NCI-H2171 treated with DMSO at 0.1 percent for 48 hours (cell line): ENCODE measurements at regions not wholly inside any gene's neighbourhood (a gene's known extent, or its start where the extent isn't known, plus 50 kb on each side); places are given as distances from the start of the nearest gene placed in this dataset.

Source experiments
- DNase-seq: peaks from one replicate; lab custom pipeline; 2025; lab: John Stamatoyannopoulos, UW

DNA sequence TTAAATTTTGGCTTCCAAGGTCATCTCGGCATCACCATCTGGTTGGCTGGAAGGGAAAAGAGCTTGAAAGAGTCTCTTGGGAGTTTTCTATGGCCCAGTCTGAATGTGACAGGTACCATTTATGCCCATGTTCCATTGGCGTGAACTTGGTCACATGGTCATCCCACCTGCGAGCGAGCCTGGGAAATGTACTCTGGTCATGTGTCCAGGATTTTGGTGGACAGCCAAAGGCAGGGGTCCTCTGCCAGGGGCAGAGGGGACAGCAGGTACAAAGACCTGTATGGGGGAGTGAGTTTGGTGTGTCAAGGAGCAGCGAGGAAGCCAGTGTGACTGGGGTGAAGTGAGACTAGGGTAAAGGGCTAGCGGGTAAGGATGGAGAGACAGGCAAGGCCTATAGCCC is 112.6 kb downstream of the CDC5L start:
- no peak for DNase-seq

DNA sequence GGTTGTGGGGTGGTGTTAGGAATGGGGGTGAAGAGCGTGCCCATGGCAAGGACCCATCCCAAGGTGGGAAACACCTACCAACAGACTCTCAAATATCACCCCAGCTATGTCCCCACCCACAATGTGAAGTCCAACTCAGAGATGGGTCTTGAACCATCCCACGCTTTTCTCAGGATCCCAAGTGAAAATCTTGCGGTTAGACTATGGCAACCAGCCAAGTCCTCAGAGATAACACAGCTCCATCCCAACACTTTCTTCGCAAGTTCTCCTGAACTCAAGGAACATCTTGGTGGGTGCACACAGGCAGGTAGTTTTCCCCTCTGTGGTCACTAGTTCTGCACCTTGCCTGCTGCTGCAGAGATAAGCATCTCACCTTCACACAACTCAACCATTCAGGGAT is 116.0 kb downstream of the CDC5L start:
- no peak for DNase-seq

DNA sequence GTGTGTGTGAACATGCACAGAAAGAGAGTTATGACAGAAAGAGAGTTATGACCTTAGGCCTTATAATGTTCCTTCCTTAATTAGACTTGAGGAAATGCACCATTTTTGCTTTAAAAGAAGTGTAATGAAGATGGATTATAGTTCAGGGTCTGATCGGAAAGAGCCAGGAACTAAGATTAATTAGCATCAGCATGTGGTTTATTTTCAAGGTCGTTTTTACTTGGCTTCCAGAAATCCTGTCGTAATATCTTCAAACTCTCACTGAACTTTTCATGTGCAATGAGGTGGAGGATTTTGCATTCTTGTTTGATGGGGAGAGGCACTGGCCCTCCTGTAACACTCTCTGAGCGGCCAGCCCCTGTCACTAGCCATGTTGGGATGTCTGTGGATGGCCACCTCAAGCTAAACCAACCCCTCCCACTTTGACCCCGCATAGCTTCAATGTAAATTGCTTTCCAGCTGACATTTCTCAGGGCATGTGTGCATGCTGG is 116.8 kb downstream of the CDC5L start:
- no peak for DNase-seq

DNA sequence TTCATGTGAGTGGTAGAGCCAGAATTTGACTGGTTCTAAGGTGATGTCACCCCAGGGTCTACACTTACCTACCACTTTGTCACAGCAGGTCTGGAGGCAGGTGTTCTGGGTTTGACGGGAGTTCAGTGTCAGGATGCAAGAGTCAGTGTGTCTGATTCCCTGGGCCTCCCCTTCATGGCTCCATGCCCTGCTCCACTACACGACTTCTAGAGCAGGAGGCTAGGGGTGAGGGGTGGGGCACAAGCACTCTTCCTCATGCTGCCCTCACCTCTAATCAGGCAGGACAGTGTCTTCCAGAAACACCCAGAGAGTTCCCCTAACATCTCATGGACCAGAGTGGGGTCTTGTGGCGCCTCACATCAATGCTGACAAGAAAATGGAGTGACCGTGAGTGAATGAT is 118.2 kb downstream of the CDC5L start:
- no peak for DNase-seq

DNA sequence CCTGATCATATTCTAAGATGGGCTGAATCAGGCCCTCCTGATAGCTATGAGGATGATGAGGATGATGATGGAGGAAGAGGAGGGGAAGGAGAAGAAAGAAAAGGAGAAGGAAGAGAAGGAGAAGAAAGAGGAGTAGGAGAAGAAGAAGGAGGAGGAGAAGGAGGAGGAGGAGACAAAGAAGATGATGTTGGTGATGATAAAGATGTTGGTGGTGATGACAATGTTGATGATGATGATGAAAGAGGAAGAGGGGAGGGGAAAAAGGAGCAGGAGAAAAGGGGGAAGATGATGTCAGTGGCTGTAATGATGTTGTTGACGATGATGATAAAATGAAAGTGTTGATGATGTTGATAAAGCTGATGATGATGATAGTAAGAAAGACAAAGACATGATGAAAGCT is 119.5 kb downstream of the CDC5L start:
- no peak for DNase-seq

DNA sequence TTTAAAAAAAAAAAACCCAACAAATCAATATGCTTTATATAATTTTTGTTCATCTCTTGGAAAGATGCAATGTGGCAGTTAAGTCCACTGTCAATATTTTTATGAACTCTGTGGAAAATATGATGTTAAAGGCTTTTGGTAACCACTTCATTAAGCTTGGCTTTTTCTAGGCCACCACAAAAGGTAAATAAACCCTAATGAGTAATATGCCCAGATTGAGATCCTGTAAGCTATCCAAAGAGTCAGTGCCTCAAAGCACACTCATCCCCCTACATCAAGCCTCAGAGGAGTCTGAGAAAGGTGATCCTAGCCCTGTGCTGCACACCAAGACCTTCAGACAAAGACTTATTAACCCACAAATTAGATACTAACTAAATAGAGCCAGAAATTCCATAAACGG is 121.1 kb downstream of the CDC5L start:
- DNase-seq: no peak

DNA sequence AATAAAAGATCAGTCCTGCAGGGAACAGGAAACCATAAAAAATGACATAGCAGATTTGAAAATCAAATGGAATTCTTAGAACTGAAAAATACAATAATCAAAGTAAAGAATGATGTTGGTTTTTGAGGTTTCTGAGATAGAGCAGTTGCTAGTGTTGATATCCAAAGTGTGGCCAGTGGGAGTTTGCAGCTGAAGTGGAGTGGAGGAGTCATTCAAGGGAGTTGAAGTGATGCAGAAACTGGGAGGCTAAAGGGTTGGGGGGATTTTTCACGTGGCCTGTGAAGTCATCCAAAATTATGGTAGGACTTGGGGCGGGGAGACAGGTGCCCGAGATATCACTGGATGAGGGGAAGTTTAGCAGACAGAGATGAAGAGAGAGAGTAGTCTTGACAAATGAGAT is 123.6 kb downstream of the CDC5L start:
- no peak for DNase-seq

DNA sequence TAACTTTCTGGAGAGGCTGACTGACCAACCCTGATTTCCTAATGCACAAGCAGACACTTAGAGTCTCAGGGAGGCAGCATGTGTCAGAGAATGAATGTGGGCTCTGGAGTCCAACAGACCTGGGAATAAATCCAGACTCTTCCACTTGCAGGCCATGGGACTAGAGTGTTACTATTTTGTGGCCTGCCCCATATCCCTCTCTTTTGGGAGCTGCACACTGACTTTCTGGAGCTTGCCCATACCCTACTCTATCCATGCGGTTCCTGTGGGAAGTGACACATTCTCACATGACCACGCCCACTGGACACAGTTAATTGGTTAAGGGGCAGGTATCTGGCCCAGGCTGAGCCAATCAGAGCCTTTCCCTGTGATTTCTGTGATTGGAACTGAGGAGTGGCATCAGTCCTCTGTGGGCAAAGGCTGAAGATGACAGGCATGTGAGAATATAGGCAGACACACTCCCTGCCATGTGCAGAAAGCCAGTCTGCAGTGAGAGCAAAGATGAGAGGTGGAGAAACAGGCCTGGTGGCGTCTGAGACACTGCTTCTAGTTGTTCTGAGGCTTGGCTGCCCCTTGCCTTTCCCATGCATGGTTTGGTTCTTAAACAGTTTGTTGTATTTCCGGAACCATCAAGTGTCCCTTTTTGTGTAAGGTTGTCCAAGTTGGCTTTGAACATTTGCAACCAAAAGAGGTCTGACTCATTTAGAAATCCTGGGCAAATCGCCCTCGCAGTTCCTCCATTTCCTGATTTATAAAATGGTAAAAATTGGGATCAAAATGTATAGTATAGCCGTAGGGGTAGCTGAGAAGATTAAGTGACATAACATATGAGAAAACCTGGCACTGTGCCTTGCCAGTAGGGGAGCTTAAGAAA is 125.6 kb downstream of the CDC5L start:
- DNase-seq: no peak

DNA sequence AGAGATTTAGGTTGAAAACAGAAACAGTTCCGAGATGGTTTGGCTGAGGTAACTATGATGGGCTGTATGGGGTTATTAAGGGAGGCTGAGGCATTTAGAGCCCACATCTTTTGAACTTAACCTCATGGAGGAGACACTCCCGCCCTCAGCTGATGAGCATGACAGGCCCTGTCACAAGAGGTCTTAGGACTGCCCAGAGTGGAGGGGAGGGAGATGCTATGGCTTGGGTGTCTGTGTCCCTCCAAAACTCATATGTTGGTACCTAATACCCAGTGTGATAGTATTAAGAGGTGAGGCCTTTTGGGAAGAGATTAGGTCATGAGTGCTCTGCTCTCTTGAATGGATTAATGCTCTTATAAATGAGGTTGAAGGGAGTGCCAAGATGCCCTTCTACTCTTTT is 126.6 kb downstream of the CDC5L start:
- DNase-seq: no peak

DNA sequence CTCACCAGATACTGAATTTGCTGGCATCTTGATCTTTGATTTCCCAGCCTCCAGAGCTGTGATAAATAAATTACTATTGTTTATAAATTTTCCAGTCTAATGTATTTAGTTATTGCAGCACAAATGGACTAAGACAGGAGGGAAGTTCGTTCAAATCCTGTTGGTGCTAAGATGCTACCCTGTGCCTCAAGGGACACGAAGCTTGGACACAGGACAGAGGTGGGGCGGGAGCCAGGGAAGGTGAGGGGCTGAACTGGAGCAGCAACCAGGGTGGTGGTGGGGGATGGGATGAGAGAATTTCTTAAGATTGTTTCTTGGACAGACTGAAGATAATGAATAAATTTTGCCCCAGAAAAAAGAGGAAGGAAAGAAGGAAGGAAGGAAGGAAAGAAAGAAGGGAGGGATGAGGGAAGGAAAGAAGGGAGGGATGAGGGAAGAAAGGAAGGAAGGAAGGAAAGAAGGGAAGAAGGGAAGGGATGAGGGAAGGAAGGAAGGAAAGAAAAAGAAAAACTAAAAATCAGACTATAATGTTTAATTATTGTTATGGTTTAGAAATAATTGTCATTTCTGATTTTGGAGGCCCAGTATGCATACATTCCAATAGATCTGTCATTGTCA is 127.2 kb downstream of the CDC5L start:
- DNase-seq: no peak

DNA sequence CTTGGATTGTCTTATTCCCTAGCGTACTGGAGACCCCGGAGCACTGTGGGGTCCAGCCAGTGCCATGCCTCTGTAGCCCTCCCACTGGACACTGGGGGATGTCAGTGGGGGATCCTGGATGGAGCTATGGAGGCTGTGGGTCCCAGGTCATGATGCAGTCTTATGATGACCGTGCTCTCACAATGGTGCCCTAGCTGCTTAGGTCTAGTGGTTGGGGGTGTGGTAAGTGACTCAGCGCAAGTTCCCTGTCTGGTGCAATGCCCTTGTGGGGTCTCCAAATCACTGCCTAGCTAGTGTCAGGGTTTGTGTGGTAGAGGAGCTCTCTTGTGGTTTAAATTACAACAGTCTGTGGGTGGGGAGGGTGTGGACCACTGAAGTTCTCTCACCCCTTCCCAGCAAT is 135.4 kb downstream of the CDC5L start:
- DNase-seq: no peak

DNA sequence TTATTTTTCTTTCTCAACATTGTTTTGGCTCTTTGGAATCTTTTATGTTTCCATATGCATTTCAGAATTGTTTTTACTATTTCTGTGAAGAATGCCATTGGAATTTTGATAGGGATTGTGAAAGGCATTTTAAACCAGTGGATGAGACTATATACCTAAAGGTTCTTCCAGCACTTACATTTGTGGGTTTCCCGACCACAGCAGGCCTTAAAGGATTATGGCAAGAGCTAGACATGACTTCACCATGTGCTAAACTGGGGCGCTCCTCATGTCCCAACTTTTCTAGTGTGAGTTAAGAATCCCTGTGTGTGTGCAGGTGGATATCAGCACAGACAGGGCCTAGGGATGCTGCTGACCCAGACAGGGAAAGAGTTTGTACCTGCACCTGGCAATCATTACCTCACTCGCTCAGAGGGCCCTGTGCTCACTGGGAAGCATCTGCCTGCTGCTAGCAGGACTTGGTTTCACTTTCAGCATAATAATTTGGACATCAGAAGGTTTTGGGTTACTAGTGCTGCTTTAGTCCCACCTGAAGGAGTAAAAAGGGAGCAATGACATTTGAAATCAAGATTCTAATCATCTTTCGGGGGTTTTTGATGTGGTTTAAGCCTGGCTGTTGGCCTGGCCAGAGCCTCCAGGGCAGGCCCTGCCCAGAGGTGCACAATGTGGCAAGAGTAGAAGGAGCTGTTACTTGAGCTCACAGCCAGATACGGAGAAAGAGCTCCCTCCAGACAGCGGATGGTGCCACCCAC is 137.1 kb downstream of the CDC5L start:
- DNase-seq: no peak

DNA sequence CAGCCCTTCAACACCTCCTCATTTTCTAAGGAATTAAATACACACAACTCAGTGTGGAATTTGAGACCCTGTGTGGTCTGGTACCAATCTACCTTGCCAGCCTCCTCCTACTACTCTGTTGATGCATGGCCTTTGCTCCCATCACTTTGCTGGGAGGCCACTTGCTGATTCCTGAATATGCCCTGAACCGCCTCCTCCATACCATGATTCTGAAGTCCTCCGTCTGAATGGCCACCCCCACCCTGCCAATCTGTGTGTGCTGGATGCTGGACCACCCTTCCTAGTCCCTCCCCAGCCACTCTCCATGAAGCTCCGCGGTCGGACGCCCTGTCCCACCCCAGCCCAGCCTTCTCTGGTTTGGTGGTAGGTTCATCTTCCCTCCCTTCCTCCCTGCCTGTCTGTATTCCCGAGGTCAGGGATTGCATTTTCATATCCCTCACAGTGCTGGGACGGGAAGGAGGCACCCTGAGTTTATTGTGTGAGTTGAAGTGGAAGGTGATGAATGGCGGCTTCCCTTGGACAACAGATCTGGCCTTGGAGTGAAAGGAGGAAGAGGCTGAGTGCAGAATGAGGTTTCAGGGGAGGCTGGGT is 138.3 kb downstream of the CDC5L start:
- DNase-seq: no peak

DNA sequence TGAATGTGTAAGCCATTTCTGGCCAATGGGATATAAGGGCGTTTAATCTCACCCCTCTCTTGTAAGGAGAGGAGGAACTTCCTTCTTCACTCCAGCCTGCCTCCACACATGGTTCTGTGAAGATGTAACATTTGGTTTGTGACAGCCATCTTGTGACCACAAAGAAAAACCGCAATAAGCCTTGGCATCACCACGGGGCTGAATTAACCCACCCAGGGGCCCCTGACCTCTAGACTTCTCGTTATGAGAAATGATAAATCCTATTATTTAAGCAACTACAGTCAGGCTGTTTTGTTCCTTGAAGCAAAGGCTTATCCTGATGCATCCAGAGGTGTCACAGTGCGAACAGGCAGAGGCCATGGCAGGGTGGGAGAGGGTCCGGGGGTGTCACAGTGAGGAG is 139.7 kb downstream of the CDC5L start:
- DNase-seq: no peak

DNA sequence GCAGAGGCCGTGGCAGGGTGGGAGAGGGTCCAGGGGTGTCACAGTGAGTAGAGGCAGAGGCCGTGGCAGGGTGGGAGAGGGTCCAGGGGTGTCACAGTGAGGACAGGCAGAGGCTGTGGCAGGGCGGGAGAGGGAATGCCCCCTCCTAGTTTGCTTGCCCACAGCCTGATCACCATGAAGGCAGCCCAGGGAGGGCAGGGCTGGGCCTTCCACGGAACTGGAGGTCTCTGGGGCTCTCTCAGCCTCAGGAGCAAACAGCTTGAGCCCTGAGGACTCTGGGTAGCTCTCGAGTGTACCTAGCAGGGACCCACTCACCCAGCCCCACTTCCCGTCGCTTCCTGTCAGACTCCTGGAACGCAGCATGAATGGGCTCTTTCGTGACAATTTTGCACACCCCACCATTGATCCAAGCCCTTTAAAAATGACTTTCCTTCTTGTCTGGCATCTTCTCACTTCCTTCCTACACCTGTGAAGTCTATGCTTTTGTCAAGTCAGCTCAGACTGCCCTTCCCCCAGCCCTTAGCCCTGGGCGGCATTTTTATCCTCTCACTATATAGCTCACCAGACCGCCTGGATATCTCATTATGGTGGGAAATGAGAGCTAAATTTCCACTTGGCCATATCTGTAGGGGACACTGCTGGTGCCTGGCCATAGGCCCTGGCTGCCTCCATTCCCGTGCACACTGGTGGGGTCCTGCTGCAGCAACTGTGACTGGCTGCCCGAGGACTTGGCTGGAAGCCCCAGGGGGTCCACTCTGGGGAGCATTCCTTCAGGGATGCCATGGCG is 140.3 kb downstream of the CDC5L start:
- no peak for DNase-seq

DNA sequence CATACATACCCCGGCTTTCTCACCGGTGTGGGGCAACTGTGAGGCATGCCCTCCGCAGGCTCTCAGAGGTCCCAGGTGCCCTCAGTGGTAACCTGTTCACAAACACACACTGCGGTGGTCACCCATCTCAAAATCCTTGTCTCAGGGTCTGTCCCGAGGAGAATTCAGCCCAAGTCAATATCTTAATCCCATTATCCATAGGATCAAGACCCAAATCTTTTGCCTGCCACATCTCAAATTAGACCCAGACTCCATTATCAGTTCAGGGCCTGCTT is 140.8 kb downstream of the CDC5L start:
- DNase-seq: no peak

DNA sequence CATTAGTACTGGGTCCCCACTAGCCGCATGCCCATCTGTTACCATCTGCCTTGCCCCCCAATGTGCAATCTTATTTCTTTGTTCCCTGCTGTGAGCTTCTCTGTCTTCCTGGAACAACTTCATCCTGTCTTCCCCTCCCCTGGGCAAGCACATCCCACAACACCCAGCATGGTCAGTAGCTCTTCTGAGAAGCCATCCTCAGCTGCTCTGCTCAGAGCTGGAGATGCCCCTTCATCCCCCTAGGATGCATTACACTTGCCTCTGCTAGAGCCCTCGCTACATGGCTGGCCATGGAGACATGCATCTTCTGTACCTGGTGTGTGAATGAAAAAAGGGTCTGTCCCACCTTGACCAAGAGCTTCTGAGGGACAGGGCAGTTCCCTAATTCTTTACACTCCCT is 141.2 kb downstream of the CDC5L start:
- DNase-seq: no peak

DNA sequence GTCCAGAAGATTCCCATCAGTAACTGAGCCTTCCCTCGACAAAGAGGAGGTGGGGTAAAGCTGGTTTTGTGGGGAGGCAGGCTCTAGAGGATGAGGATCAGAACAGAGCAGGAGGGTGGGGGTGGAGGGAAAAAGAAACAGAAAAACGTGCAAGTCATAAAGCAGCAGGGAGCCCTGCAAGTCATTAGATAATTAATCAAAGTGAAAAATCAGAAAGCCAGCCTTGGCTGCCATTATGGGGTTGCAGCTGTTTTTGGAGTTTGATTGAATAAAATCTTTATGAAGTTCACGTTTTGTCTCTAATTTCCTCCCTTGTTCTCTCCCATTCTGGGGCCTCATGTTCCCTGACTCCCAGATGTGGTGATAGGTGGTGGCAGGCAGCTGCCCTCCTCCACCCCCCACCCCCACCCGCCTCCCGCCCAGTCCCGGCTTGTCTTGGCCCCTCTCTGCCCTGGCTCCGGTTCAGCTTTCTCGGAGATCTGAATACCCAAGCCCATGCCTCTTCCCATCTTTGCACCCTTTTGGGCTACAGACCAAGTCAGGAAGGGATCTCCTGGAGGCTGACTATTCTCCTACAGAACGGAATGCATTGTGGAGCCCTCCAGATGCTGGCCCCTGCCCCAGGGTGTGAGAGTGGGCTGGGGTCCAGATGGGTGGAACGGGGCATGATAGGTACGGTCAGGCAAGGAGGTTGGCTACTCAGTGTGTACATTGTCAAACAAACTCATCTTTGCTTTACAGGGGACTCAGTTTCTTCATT is 141.8 kb downstream of the CDC5L start:
- no peak for DNase-seq

DNA sequence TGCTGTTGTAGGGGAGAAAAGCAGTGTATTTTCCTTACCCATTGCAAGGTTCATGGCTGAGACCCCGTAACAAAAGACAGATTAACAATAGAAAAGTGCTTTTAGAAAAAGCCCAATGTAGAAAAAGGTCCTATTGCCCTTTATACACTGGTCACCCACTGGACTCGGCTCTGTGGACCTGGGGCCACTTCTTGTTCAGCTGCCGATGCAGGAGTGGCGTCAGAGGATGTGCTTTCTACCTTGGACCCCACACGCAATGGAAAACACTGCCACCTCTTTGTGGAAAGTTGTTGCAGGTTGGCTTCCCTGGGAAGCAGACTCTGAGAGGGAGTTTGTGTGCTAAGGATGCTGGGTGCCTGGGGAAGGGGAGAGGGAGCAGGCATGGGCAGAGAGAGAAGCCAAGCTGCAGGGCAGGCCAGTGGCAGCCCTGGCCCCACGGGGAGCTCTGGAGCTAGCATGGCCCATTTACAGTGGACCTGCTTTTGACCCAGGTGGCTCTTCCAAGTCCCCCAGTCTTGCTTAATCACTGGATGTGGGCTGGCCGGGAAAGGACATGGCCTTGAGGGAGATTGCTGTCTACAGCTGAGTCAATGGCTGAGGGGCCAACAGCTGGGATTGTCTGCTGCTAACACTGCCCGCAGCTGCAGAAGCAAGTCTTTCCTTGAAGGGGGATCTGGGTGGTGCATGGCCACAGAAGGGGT is 142.9 kb downstream of the CDC5L start:
- no peak for DNase-seq

DNA sequence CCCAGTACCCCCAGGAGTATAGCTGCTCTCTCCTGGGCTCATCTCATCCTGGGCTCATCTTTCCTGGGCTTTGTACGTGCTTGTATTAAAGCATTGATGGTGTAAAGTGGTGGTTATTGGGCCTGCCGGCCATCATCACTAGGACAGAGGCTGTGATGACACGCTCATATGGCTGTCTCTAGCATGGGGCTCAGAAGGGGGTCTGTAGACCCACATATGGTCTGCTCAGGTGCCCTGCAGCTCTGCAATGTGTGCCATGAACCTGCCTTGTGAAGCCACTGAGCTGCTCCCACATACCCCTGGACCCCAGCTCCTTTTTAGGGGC is 143.4 kb downstream of the CDC5L start:
- DNase-seq: no peak
